GM12873 (cell line): ENCODE measurements at regions not wholly inside any gene's neighbourhood (a gene's known extent, or its start where the extent isn't known, plus 50 kb on each side); places are given as distances from the start of the nearest gene placed in this dataset.

Experiments
- CTCF ChIP-seq: IDR thresholded peaks from 2 replicates; pipeline ENCODE4 v1.5.1; 2012; ENCODE audit warnings: low read depth, mild to moderate bottlenecking, moderate library complexity, low read length, control low read depth; ENCODE audit not compliant: insufficient read depth; ENCODE audit errors: missing control alignments

GRCh38 chr2:20539133-20539719 is 92.4 kb downstream of the RHOB start:
- no peak for TF ChIP-seq CTCF

GRCh38 chr2:20539776-20540586 is 93.1 kb downstream of the RHOB start:
- no peak for TF ChIP-seq CTCF

- TF ChIP-seq CTCF: no peak
Measured at GRCh38 chr2:20540587-20541293, 93.9 kb downstream of the RHOB start.

DNA sequence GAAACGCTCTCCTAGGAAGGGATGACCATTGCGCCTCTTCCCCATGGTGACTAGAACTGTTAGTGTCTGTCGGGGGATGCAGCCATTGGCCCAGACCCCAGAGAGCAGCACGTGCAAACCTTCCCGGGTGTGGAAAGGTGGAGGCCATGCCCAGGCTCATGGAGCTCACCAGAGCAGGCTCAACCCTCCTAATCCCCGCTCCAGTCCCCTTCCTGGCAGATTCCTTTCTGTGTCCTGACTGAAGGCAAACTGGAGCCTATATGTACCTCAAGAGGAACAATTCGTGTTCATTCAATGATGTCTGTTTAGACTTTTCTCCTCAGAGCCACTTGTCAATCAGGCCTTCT is 94.4 kb downstream of the RHOB start:
- no peak for TF ChIP-seq CTCF

DNA sequence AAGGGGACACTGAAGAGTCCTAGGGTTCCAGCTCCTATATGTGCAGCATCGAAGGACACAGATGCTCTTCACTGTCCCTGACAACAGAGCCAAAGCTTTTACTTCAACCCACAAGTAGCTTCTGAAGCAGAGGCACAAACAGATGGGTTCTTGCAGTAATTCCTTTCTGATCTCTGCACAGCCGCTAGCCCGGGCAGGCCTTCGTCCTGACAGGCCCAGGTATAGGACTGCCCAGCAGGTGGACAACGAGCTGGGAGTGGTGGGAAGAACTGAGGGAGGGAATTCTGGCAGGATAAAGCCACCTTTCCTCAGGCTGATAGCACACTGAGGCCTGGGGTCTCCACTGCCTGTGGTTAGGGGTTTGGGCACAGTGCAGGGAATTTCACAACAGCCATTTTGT is 94.8 kb downstream of the RHOB start:
- TF ChIP-seq CTCF: no peak

- no peak for TF ChIP-seq CTCF
Measured at GRCh38 chr2:20542269-20542668, 95.4 kb downstream of the RHOB start.

- TF ChIP-seq CTCF: no peak
Measured at GRCh38 chr2:20542746-20543468, 96.0 kb downstream of the RHOB start.
